H9 (cell line): ENCODE measurements at regions not wholly inside any gene's neighbourhood (a gene's known extent, or its start where the extent isn't known, plus 50 kb on each side); places are given as distances from the start of the nearest gene placed in this dataset.

ENCODE experiments used
- DNase-seq: peaks from one replicate; pipeline ENCODE4 v3.0.0-alpha.2; 2017
- H2AFZ ChIP-seq: one replicate; pipeline ENCODE4 v1.6.1; 2013; ENCODE audit warnings: mild to moderate bottlenecking, low read length, control low read depth, moderate library complexity
- H2AK5ac ChIP-seq: 2 replicates; pipeline ENCODE4 v1.6.1; 2013; ENCODE audit warnings: low read length, control low read depth, mixed read lengths; ENCODE audit not compliant: insufficient read length
- H2BK120ac ChIP-seq: one replicate; pipeline ENCODE4 v1.6.1; 2013; ENCODE audit warnings: low read depth, mild to moderate bottlenecking, low read length, control low read depth, inconsistent platforms; ENCODE audit not compliant: poor library complexity, severe bottlenecking
- H2BK12ac ChIP-seq: 2 replicates; pipeline ENCODE4 v1.6.1; 2013; ENCODE audit warnings: low read length, control low read depth, mixed read lengths, low read depth; ENCODE audit not compliant: insufficient read length
- H2BK15ac ChIP-seq: 2 replicates; pipeline ENCODE4 v1.6.1; 2013; ENCODE audit warnings: low read depth, low read length, control low read depth
- H2BK20ac ChIP-seq: one replicate; pipeline ENCODE4 v1.6.1; 2013; ENCODE audit warnings: low read depth, mild to moderate bottlenecking, low read length, control low read depth, inconsistent platforms; ENCODE audit not compliant: poor library complexity, severe bottlenecking
- H2BK5ac ChIP-seq: 2 replicates; pipeline ENCODE4 v1.6.1; 2013; ENCODE audit warnings: low read length, control low read depth, mixed read lengths; ENCODE audit not compliant: insufficient read length
- H3K14ac ChIP-seq: 2 replicates; pipeline ENCODE4 v1.6.1; 2013; ENCODE audit warnings: low read length, control low read depth; ENCODE audit not compliant: insufficient read depth
- H3K18ac ChIP-seq: 2 replicates; pipeline ENCODE4 v1.6.1; 2013; ENCODE audit warnings: low read depth, mild to moderate bottlenecking, mixed read lengths, low read length, control low read depth; ENCODE audit not compliant: insufficient read length
- H3K23ac ChIP-seq: 2 replicates; pipeline ENCODE4 v1.6.1; 2013; ENCODE audit warnings: low read length, control low read depth, mixed read lengths, low read depth; ENCODE audit not compliant: insufficient read length
- H3K23me2 ChIP-seq: 2 replicates; pipeline ENCODE4 v1.6.1; 2013; ENCODE audit warnings: low read depth, mild to moderate bottlenecking, mixed read lengths, low read length, control low read depth; ENCODE audit not compliant: insufficient read length, poor library complexity, severe bottlenecking
- H3K27ac ChIP-seq: 2 replicates; pipeline ENCODE4 v1.5.1; 2013; ENCODE audit warnings: low read length, control low read depth, mixed read lengths, low read depth; ENCODE audit not compliant: insufficient read length
- H3K27me3 ChIP-seq: 2 replicates; pipeline ENCODE4 v1.6.1; 2013; ENCODE audit warnings: low read length, control low read depth, inconsistent platforms; ENCODE audit not compliant: insufficient read depth
- H3K4ac ChIP-seq: 2 replicates; pipeline ENCODE4 v1.6.1; 2013; ENCODE audit warnings: low read depth, mild to moderate bottlenecking, control low read depth, inconsistent platforms, low read length, moderate library complexity
- H3K4me1 ChIP-seq: 2 replicates; pipeline ENCODE4 v1.6.1; 2013; ENCODE audit warnings: low read length, control low read depth, inconsistent platforms; ENCODE audit not compliant: insufficient read depth
- H3K4me2 ChIP-seq: 2 replicates; pipeline ENCODE4 v1.6.1; 2013; ENCODE audit warnings: low read length, control low read depth, mixed read lengths; ENCODE audit not compliant: insufficient read length, insufficient read depth
- H3K56ac ChIP-seq: 2 replicates; pipeline ENCODE4 v1.6.1; 2013; ENCODE audit warnings: low read depth, mild to moderate bottlenecking, mixed read lengths, low read length, control low read depth; ENCODE audit not compliant: insufficient read length
- H3K79me1 ChIP-seq: 2 replicates; pipeline ENCODE4 v1.6.1; 2013; ENCODE audit warnings: low read depth, mild to moderate bottlenecking, moderate library complexity, low read length, control low read depth, inconsistent platforms; ENCODE audit not compliant: insufficient read depth, poor library complexity, severe bottlenecking
- H3K79me2 ChIP-seq: 2 replicates; pipeline ENCODE4 v1.6.1; 2013; ENCODE audit warnings: low read length, control low read depth, inconsistent platforms; ENCODE audit not compliant: insufficient read depth
- H3K9ac ChIP-seq: 2 replicates; pipeline ENCODE4 v1.6.1; 2013; ENCODE audit warnings: low read length, control low read depth, mixed read lengths; ENCODE audit not compliant: insufficient read length; ENCODE audit errors: extremely low read depth
- H3K9me3 ChIP-seq: one replicate; pipeline ENCODE4 v1.6.1; 2013; ENCODE audit warnings: low read depth, low read length, inconsistent platforms; ENCODE audit not compliant: control insufficient read depth
- H3T11ph ChIP-seq: one replicate; pipeline ENCODE4 v1.6.1; 2013; ENCODE audit warnings: mild to moderate bottlenecking, low read length, control low read depth, inconsistent platforms
- H4K20me1 ChIP-seq: one replicate; pipeline ENCODE4 v1.6.1; 2013; ENCODE audit not compliant: control insufficient read depth, insufficient read length, insufficient read depth
- H4K5ac ChIP-seq: 2 replicates; pipeline ENCODE4 v1.6.1; 2013; ENCODE audit warnings: low read depth, mild to moderate bottlenecking, mixed read lengths, low read length, control low read depth; ENCODE audit not compliant: insufficient read length
- H4K8ac ChIP-seq: replicated peaks from 2 replicates; pipeline ENCODE4 v1.6.1; 2013; ENCODE audit warnings: low read length, control low read depth, mixed read lengths, low read depth; ENCODE audit not compliant: insufficient read length
- H4K91ac ChIP-seq: 2 replicates; pipeline ENCODE4 v1.6.1; 2013; ENCODE audit warnings: low read depth, mild to moderate bottlenecking, moderate library complexity, mixed read lengths, low read length, control low read depth; ENCODE audit not compliant: insufficient read length
- H3K27ac Mint-ChIP-seq, 3 experiments: 2 replicates in 2 of 3; 3 replicates in 1 of 3; pipeline ENCODE4 v1.8.0; 2020 to 2021; ENCODE audit warnings: mixed read lengths in 3 of 3, mild to moderate bottlenecking in 1 of 3, moderate library complexity in 1 of 3
- H3K27me3 Mint-ChIP-seq: 2 replicates; pipeline ENCODE4 v1.8.0; 2021; ENCODE audit warnings: low read depth, mild to moderate bottlenecking, moderate library complexity, mixed read lengths
- H3K36me3 Mint-ChIP-seq, 3 experiments: 2 replicates in 2 of 3; 3 replicates in 1 of 3; pipeline ENCODE4 v1.8.0; 2020 to 2021; ENCODE audit warnings: low read depth in 3 of 3, mixed read lengths in 3 of 3; ENCODE audit not compliant: insufficient read depth in 1 of 3
- H3K4me1 Mint-ChIP-seq, 2 experiments: 2 replicates each; pipeline ENCODE4 v1.8.0; 2020; ENCODE audit warnings: mixed read lengths in 2 of 2
- H3K4me3 Mint-ChIP-seq, 2 experiments: 2 replicates in 1 of 2; 3 replicates in 1 of 2; pipeline ENCODE4 v1.8.0; 2020 to 2021; ENCODE audit warnings: mild to moderate bottlenecking in 2 of 2, mixed read lengths in 2 of 2, moderate library complexity in 1 of 2
- H3K9me3 Mint-ChIP-seq, 2 experiments: 2 replicates in 1 of 2; 3 replicates in 1 of 2; pipeline ENCODE4 v1.8.0; 2020; ENCODE audit warnings: mild to moderate bottlenecking in 2 of 2, mixed read lengths in 2 of 2, moderate library complexity in 1 of 2
- CTCF ChIP-seq: fragments of 200-600 bp; sonication (generic); conservative IDR thresholded peaks from 3 replicates; pipeline ENCODE4 v1.8.0; 2021; ENCODE audit warnings: antibody characterized with exemption, mild to moderate bottlenecking
- WGBS: extraction: QIAGEN DNeasy Blood & Tissue Kit; methylation state at CpG from one replicate; pipeline ENCODE4 v1.1.7; 2013; ENCODE audit warnings: missing lambda C conversion rate, low lambda C conversion rate, mixed read lengths; ENCODE audit not compliant: insufficient read length; ENCODE audit errors: extremely low coverage; 5-methylcytosine and 5-hydroxymethylcytosine counted together

- no peak overlapping the region for H2AFZ ChIP-seq
- H2AK5ac ChIP-seq: no peak overlapping the region
- no peaks in the 10 kb centered on the region for H3K79me1 ChIP-seq
- Mint-ChIP-seq H3K36me3 (peaks cover 5 to 11% (median 7%) of the 10 kb centered on the region in 3 experiments), H3K4me3 (no peak overlapping the region), H3K9me3 (peaks cover 8 to 16% of the 10 kb centered on the region in 2 experiments), H3K4me1 (peaks cover 18 to 19% of the 10 kb centered on the region in 2 experiments), H3K27me3 (peaks cover 4% of the 10 kb centered on the region), H3K27ac (no peak overlapping the region; a peak in 1 of 7 replicates)
- H3K23ac ChIP-seq: no peak overlapping the region
- H3T11ph ChIP-seq: no peak overlapping the region
- H2BK20ac ChIP-seq: no peak overlapping the region
- H3K79me2 ChIP-seq: no peaks in the 10 kb centered on the region
- no peaks in the 10 kb centered on the region; the same call in 1 of the 2 replicates for H3K4me1 ChIP-seq
- no peaks in the 10 kb centered on the region for H3K23me2 ChIP-seq
- H2BK12ac ChIP-seq: no peak overlapping the region
- no peak overlapping the region for H2BK15ac ChIP-seq
- DNase-seq: no peak
- H3K56ac ChIP-seq: no peak overlapping the region
- no peak overlapping the region for H4K5ac ChIP-seq
- H4K20me1 ChIP-seq: no peaks in the 10 kb centered on the region
- H3K9me3 ChIP-seq: no peaks in the 10 kb centered on the region
- no peak for TF ChIP-seq CTCF
- H2BK5ac ChIP-seq: no peak overlapping the region
- no peak overlapping the region for H3K4me2 ChIP-seq
- no peak overlapping the region for H3K27ac ChIP-seq
- no peaks in the 10 kb centered on the region for H3K27me3 ChIP-seq
- no peak overlapping the region for H2BK120ac ChIP-seq
- H4K8ac ChIP-seq: no peak overlapping the region
- H3K14ac ChIP-seq: no peak overlapping the region
- WGBS: no CpG with 5 or more reads among the region's 1 CpG
- H3K18ac ChIP-seq: no peak overlapping the region
- H3K9ac ChIP-seq: no peak overlapping the region
- H3K4ac ChIP-seq: no peak overlapping the region
- no peak overlapping the region for H4K91ac ChIP-seq
Observed at GRCh38 chr6:40177598-40177997, 243.3 kb upstream of the MOCS1 start.
